Epithelial cell of proximal tubule (primary cell): ENCODE measurements at regions not wholly inside any gene's neighbourhood (a gene's known extent, or its start where the extent isn't known, plus 50 kb on each side); places are given as distances from the start of the nearest gene placed in this dataset.

Source experiments
- DNase-seq: peaks from one replicate; pipeline ENCODE4 v3.0.0-alpha.2; 2011; ENCODE audit warnings: low read depth
- H3K4me3 ChIP-seq: 2 replicates; pipeline ENCODE4 v1.5.1; 2011; ENCODE audit warnings: low read depth, mild to moderate bottlenecking, low read length
- TF ChIP-seq, protein P1 (sequence below): conservative IDR thresholded peaks from 2 replicates; pipeline ENCODE4 v1.5.1; 2012; ENCODE audit warnings: low read depth, mild to moderate bottlenecking, low read length

GRCh38 chr6:127022302-127022701 lies 96.2 kb upstream of the RSPO3 start:
- no peak for DNase-seq
- TF ChIP-seq, protein P1, sequence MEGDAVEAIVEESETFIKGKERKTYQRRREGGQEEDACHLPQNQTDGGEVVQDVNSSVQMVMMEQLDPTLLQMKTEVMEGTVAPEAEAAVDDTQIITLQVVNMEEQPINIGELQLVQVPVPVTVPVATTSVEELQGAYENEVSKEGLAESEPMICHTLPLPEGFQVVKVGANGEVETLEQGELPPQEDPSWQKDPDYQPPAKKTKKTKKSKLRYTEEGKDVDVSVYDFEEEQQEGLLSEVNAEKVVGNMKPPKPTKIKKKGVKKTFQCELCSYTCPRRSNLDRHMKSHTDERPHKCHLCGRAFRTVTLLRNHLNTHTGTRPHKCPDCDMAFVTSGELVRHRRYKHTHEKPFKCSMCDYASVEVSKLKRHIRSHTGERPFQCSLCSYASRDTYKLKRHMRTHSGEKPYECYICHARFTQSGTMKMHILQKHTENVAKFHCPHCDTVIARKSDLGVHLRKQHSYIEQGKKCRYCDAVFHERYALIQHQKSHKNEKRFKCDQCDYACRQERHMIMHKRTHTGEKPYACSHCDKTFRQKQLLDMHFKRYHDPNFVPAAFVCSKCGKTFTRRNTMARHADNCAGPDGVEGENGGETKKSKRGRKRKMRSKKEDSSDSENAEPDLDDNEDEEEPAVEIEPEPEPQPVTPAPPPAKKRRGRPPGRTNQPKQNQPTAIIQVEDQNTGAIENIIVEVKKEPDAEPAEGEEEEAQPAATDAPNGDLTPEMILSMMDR, result no peak
- H3K4me3 ChIP-seq, result no peak overlapping the region

- DNase-seq, result no peak
- TF ChIP-seq, protein P1, result no peak
- no peak overlapping the region for H3K4me3 ChIP-seq
Observed at GRCh38 chr6:127023001-127023778, 95.3 kb upstream of the RSPO3 start.

- TF ChIP-seq, protein P1, result no peak
- DNase-seq, result peak; percentile 72
Observed at GRCh38 chr6:127026247-127026646, 92.2 kb upstream of the RSPO3 start.

GRCh38 chr6:127030111-127030510 lies 88.4 kb upstream of the RSPO3 start:
- TF ChIP-seq, protein P1, result no peak
- DNase-seq, result no peak
- no peak overlapping the region for H3K4me3 ChIP-seq

More at GRCh38 chr6:127026247-127026646, 92.2 kb upstream of the RSPO3 start:
- no peak overlapping the region for H3K4me3 ChIP-seq

GRCh38 chr6:127030836-127031235 lies 87.6 kb upstream of the RSPO3 start:
- no peak for DNase-seq
- TF ChIP-seq, protein P1, result no peak

GRCh38 chr6:127031511-127031910 lies 87.0 kb upstream of the RSPO3 start:
- TF ChIP-seq, protein P1, result no peak
- no peak overlapping the region for H3K4me3 ChIP-seq
- no peak for DNase-seq

More at GRCh38 chr6:127030836-127031235, 87.6 kb upstream of the RSPO3 start:
- no peak overlapping the region for H3K4me3 ChIP-seq

DNA sequence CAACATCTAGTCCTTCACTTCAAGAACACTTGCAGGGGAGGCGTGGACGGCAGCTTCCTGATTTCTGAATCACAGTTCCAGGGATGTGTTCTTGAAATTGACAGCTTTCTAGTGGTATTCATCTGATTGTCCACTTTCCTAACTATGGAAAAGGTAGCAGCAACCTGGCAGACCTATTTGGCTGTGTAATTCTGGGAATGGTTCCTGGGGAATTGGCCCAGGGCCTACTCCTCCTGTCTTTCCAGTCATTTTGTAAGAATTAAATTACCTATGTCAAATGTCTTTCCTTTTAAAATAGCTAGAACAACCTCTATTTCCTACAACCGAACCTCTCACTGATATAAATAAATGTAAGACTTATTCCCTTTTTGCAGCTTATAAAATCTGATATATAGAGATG lies 85.5 kb upstream of the RSPO3 start:
- H3K4me3 ChIP-seq, result no peak overlapping the region
- TF ChIP-seq, protein P1, result no peak
- DNase-seq, result no peak
